NB4 (cell line): ENCODE measurements at regions not wholly inside any gene's neighbourhood (a gene's known extent, or its start where the extent isn't known, plus 50 kb on each side); places are given as distances from the start of the nearest gene placed in this dataset.

Experiments used
- DNase-seq: peaks from one replicate; pipeline ENCODE4 v3.0.0; 2010; ENCODE audit warnings: low read depth
- H3K4me3 ChIP-seq: one replicate; pipeline ENCODE4 v1.5.1; 2011; ENCODE audit warnings: mild to moderate bottlenecking, low read depth, low read length, moderate library complexity
- CTCF ChIP-seq: IDR thresholded peaks from one replicate; pipeline ENCODE4 v1.5.1; 2012; ENCODE audit warnings: low read depth, low read length
- MAX ChIP-seq: IDR thresholded peaks from 2 replicates; pipeline ENCODE4 v1.6.1; 2011; ENCODE audit warnings: low read depth, low read length
- MYC ChIP-seq: IDR thresholded peaks from 2 replicates; pipeline ENCODE4 v1.6.1; 2011; ENCODE audit warnings: low read depth, low read length
- POLR2A ChIP-seq: IDR thresholded peaks from 2 replicates; pipeline ENCODE4 v1.6.1; 2011; ENCODE audit warnings: mild to moderate bottlenecking; ENCODE audit not compliant: insufficient read length; ENCODE audit errors: extremely low read depth

GRCh38 chr16:65675161-65675560 is 553.3 kb upstream of the CDH11 start:
- TF ChIP-seq CTCF = no peak
- TF ChIP-seq POLR2A = no peak
- TF ChIP-seq MYC = no peak
- no peak for TF ChIP-seq MAX
- no peak for DNase-seq
- no peak overlapping the region for H3K4me3 ChIP-seq

- TF ChIP-seq CTCF (no peak), MAX (no peak), MYC (no peak), POLR2A (no peak)
- DNase-seq = no peak
- H3K4me3 ChIP-seq = no peak overlapping the region
Measured at GRCh38 chr16:65672960-65673359, 551.1 kb upstream of the CDH11 start.

- TF ChIP-seq POLR2A = no peak
- TF ChIP-seq CTCF = no peak
- TF ChIP-seq MYC = no peak
- no peak for TF ChIP-seq MAX
- no peak for DNase-seq
Measured at GRCh38 chr16:65671071-65671470, 549.2 kb upstream of the CDH11 start.

GRCh38 chr16:65668064-65668595 is 546.3 kb upstream of the CDH11 start:
- TF ChIP-seq POLR2A (no peak), CTCF (no peak), MAX (no peak)
- H3K4me3 ChIP-seq = no peak overlapping the region
- no peak for DNase-seq

More at GRCh38 chr16:65671071-65671470, 549.2 kb upstream of the CDH11 start:
- no peak overlapping the region for H3K4me3 ChIP-seq

GRCh38 chr16:65667011-65667578 is 545.2 kb upstream of the CDH11 start:
- peak; percentile 20 for DNase-seq
- no peak for TF ChIP-seq POLR2A
- TF ChIP-seq CTCF = peak; percentile 7
- TF ChIP-seq MAX = no peak
- no peak for TF ChIP-seq MYC
- no peak overlapping the region for H3K4me3 ChIP-seq
